DND-41 (cell line): ENCODE measurements at regions not wholly inside any gene's neighbourhood (a gene's known extent, or its start where the extent isn't known, plus 50 kb on each side); places are given as distances from the start of the nearest gene placed in this dataset.

Experiments used
- CTCF ChIP-seq: IDR thresholded peaks from 2 replicates; pipeline ENCODE4 v1.5.1; 2012; ENCODE audit warnings: borderline replicate concordance, low read length, moderate library complexity, mild to moderate bottlenecking; ENCODE audit not compliant: poor library complexity, severe bottlenecking; ENCODE audit errors: extremely low read depth
- EZH2 ChIP-seq: IDR thresholded peaks from 3 replicates; pipeline ENCODE4 v1.6.1; 2012; ENCODE audit warnings: borderline replicate concordance, low read depth, mild to moderate bottlenecking, moderate library complexity, low read length, inconsistent platforms; ENCODE audit not compliant: severe bottlenecking

GRCh38 chr16:35873472-35873871 lies 2414.1 kb downstream of the TP53TG3F start:
- TF ChIP-seq CTCF: no peak
- no peak for TF ChIP-seq EZH2
